Trophoblast cell (in vitro differentiated cells and primary cell): ENCODE measurements at regions not wholly inside any gene's neighbourhood (a gene's known extent, or its start where the extent isn't known, plus 50 kb on each side); places are given as distances from the start of the nearest gene placed in this dataset.
A peak's percentile ranks its signal among the peaks of the same experiment; 100 is the strongest.

Experiments used
- DNase-seq, 2 donors: peaks; one replicate each; pipeline ENCODE4 v3.0.0-alpha.2; 2016
- H2AFZ ChIP-seq: 2 replicates; pipeline ENCODE4 v1.6.1; 2013; ENCODE audit warnings: low read length, moderate library complexity, mild to moderate bottlenecking; ENCODE audit not compliant: insufficient read depth, poor library complexity
- H2AK5ac ChIP-seq: 2 replicates; pipeline ENCODE4 v1.6.1; 2013; ENCODE audit warnings: mild to moderate bottlenecking, low read length
- H2BK120ac ChIP-seq: 2 replicates; pipeline ENCODE4 v1.6.1; 2013; ENCODE audit warnings: low read length, mild to moderate bottlenecking, moderate library complexity; ENCODE audit not compliant: insufficient read depth, poor library complexity
- H2BK12ac ChIP-seq: 2 replicates; pipeline ENCODE4 v1.6.1; 2013; ENCODE audit warnings: mild to moderate bottlenecking, low read length, moderate library complexity
- H2BK5ac ChIP-seq: 2 replicates; pipeline ENCODE4 v1.6.1; 2013; ENCODE audit warnings: low read length, low read depth, moderate library complexity, mild to moderate bottlenecking; ENCODE audit not compliant: poor library complexity
- H3K14ac ChIP-seq: 2 replicates; pipeline ENCODE4 v1.6.1; 2013; ENCODE audit warnings: mild to moderate bottlenecking, low read length
- H3K18ac ChIP-seq: 2 replicates; pipeline ENCODE4 v1.6.1; 2013; ENCODE audit warnings: mild to moderate bottlenecking, low read length
- H3K23ac ChIP-seq: 2 replicates; pipeline ENCODE4 v1.6.1; 2013; ENCODE audit warnings: low read length
- H3K27ac ChIP-seq: 2 replicates; pipeline ENCODE4 v1.5.1; 2013; ENCODE audit warnings: low read depth, mild to moderate bottlenecking, inconsistent platforms, low read length, moderate library complexity
- H3K27me3 ChIP-seq: 2 replicates; pipeline ENCODE4 v1.6.1; 2013; ENCODE audit warnings: inconsistent platforms, mild to moderate bottlenecking, low read length, moderate library complexity; ENCODE audit not compliant: insufficient read depth
- H3K36me3 ChIP-seq, 2 experiments: 1 replicate in 1 of 2; 2 replicates in 1 of 2; pipeline ENCODE4 v1.6.1; 2013; ENCODE audit warnings: low read length in 2 of 2, mild to moderate bottlenecking in 2 of 2, moderate library complexity in 1 of 2; ENCODE audit not compliant: insufficient read depth in 2 of 2, control insufficient read depth in 1 of 2
- H3K4ac ChIP-seq: 2 replicates; pipeline ENCODE4 v1.6.1; 2013; ENCODE audit warnings: low read depth, mild to moderate bottlenecking, low read length, moderate library complexity
- H3K4me1 ChIP-seq, 2 experiments: 1 replicate in 1 of 2; 2 replicates in 1 of 2; pipeline ENCODE4 v1.6.1; 2013; ENCODE audit warnings: low read length in 2 of 2, mild to moderate bottlenecking in 2 of 2, moderate library complexity in 1 of 2; ENCODE audit not compliant: insufficient read depth in 2 of 2, control insufficient read depth in 1 of 2
- H3K4me2 ChIP-seq: 2 replicates; pipeline ENCODE4 v1.6.1; 2013; ENCODE audit warnings: inconsistent platforms, mild to moderate bottlenecking, low read length, moderate library complexity
- H3K4me3 ChIP-seq: 2 replicates; pipeline ENCODE4 v1.5.1; 2013; ENCODE audit warnings: mild to moderate bottlenecking, low read depth, low read length, inconsistent platforms
- H3K79me1 ChIP-seq: one replicate; pipeline ENCODE4 v1.6.1; 2013; ENCODE audit warnings: low read length
- H3K79me2 ChIP-seq: 2 replicates; pipeline ENCODE4 v1.6.1; 2013; ENCODE audit warnings: low read length, mild to moderate bottlenecking; ENCODE audit not compliant: control insufficient read depth, insufficient read depth, poor library complexity
- H3K9ac ChIP-seq: 2 replicates; pipeline ENCODE4 v1.6.1; 2013; ENCODE audit warnings: mild to moderate bottlenecking, low read length
- H3K9me3 ChIP-seq: 2 replicates; pipeline ENCODE4 v1.6.1; 2013; ENCODE audit warnings: low read depth, mild to moderate bottlenecking, control low read depth, inconsistent platforms, low read length; ENCODE audit not compliant: insufficient read depth
- H4K12ac ChIP-seq: 2 replicates; pipeline ENCODE4 v1.6.1; 2013; ENCODE audit warnings: low read depth, mild to moderate bottlenecking, low read length, moderate library complexity
- H4K8ac ChIP-seq: 2 replicates; pipeline ENCODE4 v1.6.1; 2013; ENCODE audit warnings: low read depth, mild to moderate bottlenecking, low read length, moderate library complexity
- H4K91ac ChIP-seq: one replicate; pipeline ENCODE4 v1.6.1; 2013; ENCODE audit warnings: low read depth, mild to moderate bottlenecking, low read length, moderate library complexity
- WGBS: extraction: QIAGEN DNeasy Blood & Tissue Kit; methylation state at CpG from one replicate; pipeline ENCODE4 v1.1.7; 2013; ENCODE audit warnings: missing lambda C conversion rate; ENCODE audit not compliant: insufficient read length, insufficient coverage; ENCODE audit errors: extremely low coverage; 5-methylcytosine and 5-hydroxymethylcytosine counted together

GRCh38 chr5:58358501-58359178 lies 101.2 kb downstream of the PLK2 start:
- no peak overlapping the region for H2BK12ac ChIP-seq

GRCh38 chr5:58357799-58358500 lies 101.9 kb downstream of the PLK2 start:
- Histone ChIP-seq H3K27me3 (no peaks in the 10 kb centered on the region), H3K23ac (no peak overlapping the region), H3K18ac (no peak overlapping the region), H3K36me3 (no peaks in the 10 kb centered on the region), H2BK12ac (no peak overlapping the region), H3K79me2 (no peaks in the 10 kb centered on the region), H4K8ac (no peak overlapping the region), H3K4me3 (no peak overlapping the region), H3K4me1 (peaks cover 0 to 2% of the 10 kb centered on the region in 2 experiments), H3K9me3 (no peaks in the 10 kb centered on the region), H3K9ac (no peak overlapping the region), H2BK120ac (no peak overlapping the region), H2AFZ (no peak overlapping the region), H3K4me2 (no peak overlapping the region), H4K12ac (no peak overlapping the region), H3K79me1 (no peaks in the 10 kb centered on the region), H3K4ac (no peak overlapping the region), H4K91ac (no peak overlapping the region), H3K14ac (no peak overlapping the region), H2BK5ac (no peak overlapping the region), H3K27ac (no peak overlapping the region), H2AK5ac (no peak overlapping the region)
- WGBS, result no CpG with 5 or more reads among the region's 4 CpGs
- DNase-seq, result peak in 1 of 2 donors; percentile 54

More at GRCh38 chr5:58358501-58359178, 101.2 kb downstream of the PLK2 start:
- no CpG with 5 or more reads among the region's 11 CpGs for WGBS
- no peak overlapping the region for H2BK5ac ChIP-seq
- H3K27me3 ChIP-seq, result no peaks in the 10 kb centered on the region
- no peak overlapping the region for H3K4me2 ChIP-seq
- no peak overlapping the region for H2BK120ac ChIP-seq
- H3K36me3 ChIP-seq, result no peaks in the 10 kb centered on the region
- H3K9ac ChIP-seq, result no peak overlapping the region
- no peak overlapping the region for H3K27ac ChIP-seq
- H3K23ac ChIP-seq, result no peak overlapping the region
- no peak overlapping the region for H3K14ac ChIP-seq
- H3K18ac ChIP-seq, result no peak overlapping the region
- H3K9me3 ChIP-seq, result no peaks in the 10 kb centered on the region
- peaks cover 0 to 2% of the 10 kb centered on the region in 2 experiments for H3K4me1 ChIP-seq
- no peak for DNase-seq
- no peak overlapping the region for H4K91ac ChIP-seq
- no peak overlapping the region for H2AK5ac ChIP-seq
- no peak overlapping the region for H2AFZ ChIP-seq
- no peak overlapping the region for H4K12ac ChIP-seq
- no peaks in the 10 kb centered on the region for H3K79me2 ChIP-seq
- no peak overlapping the region for H4K8ac ChIP-seq
- H3K4me3 ChIP-seq, result no peak overlapping the region
- H3K4ac ChIP-seq, result no peak overlapping the region
- no peaks in the 10 kb centered on the region for H3K79me1 ChIP-seq

DNA sequence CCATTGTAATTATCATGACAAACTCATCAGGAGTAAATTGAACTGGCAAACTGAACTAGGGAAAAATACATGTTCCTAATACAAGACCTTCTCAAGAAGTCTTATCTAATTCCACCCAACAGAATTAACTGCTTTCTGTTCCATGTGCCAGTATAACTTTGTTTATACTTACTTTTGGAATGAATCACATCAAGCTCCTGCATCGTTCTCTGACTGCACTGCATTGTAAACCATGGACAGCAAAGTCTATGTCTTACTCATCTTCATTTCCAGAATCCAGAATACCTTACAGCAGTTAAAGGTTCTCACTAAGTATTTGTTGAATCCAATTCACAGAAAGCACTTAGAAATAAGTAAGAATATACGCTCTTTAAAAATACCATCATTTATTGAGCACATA lies 102.8 kb downstream of the PLK2 start:
- Histone ChIP-seq H3K23ac (no peak overlapping the region), H3K4me2 (no peak overlapping the region), H2AFZ (no peak overlapping the region), H4K91ac (no peak overlapping the region), H2BK12ac (no peak overlapping the region), H3K79me1 (no peaks in the 10 kb centered on the region), H2BK120ac (no peak overlapping the region), H3K4me1 (peaks cover 0 to 2% of the 10 kb centered on the region in 2 experiments), H2AK5ac (no peak overlapping the region), H3K14ac (no peak overlapping the region), H3K36me3 (no peaks in the 10 kb centered on the region), H4K12ac (no peak overlapping the region), H3K4ac (no peak overlapping the region), H4K8ac (no peak overlapping the region), H3K27me3 (no peaks in the 10 kb centered on the region), H3K9me3 (no peaks in the 10 kb centered on the region), H3K9ac (no peak overlapping the region), H2BK5ac (no peak overlapping the region), H3K18ac (no peak overlapping the region), H3K79me2 (no peaks in the 10 kb centered on the region), H3K27ac (no peak overlapping the region), H3K4me3 (no peak overlapping the region)
- no CpG with 5 or more reads among the region's 2 CpGs for WGBS
- DNase-seq, result peak in 1 of 2 donors; percentile 28

GRCh38 chr5:58356662-58357061 lies 103.2 kb downstream of the PLK2 start:
- Histone ChIP-seq H2BK12ac (no peak overlapping the region), H3K79me2 (no peaks in the 10 kb centered on the region), H3K4ac (no peak overlapping the region)

More at GRCh38 chr5:58356662-58357061, 103.2 kb downstream of the PLK2 start:
- no peak overlapping the region for H4K91ac ChIP-seq
- WGBS, result no CpG with 5 or more reads among the region's 4 CpGs
- peaks cover 0 to 2% of the 10 kb centered on the region in 2 experiments for H3K4me1 ChIP-seq
- H3K27ac ChIP-seq, result no peak overlapping the region
- H3K9ac ChIP-seq, result no peak overlapping the region
- H3K79me1 ChIP-seq, result no peaks in the 10 kb centered on the region
- no peak overlapping the region for H2AFZ ChIP-seq
- H4K12ac ChIP-seq, result no peak overlapping the region
- DNase-seq, result no peak
- H3K23ac ChIP-seq, result no peak overlapping the region
- no peak overlapping the region for H4K8ac ChIP-seq
- H3K14ac ChIP-seq, result no peak overlapping the region
- H3K9me3 ChIP-seq, result no peaks in the 10 kb centered on the region
- H3K27me3 ChIP-seq, result no peaks in the 10 kb centered on the region
- no peaks in the 10 kb centered on the region for H3K36me3 ChIP-seq
- H2BK120ac ChIP-seq, result no peak overlapping the region
- no peak overlapping the region for H2BK5ac ChIP-seq
- no peak overlapping the region for H2AK5ac ChIP-seq
- H3K18ac ChIP-seq, result no peak overlapping the region
- H3K4me2 ChIP-seq, result no peak overlapping the region
- no peak overlapping the region for H3K4me3 ChIP-seq
